ENCODE measurements at regions not wholly inside any gene's neighbourhood (a gene's known extent, or its start where the extent isn't known, plus 50 kb on each side); places are given as distances from the start of the nearest gene placed in this dataset.

DNA sequence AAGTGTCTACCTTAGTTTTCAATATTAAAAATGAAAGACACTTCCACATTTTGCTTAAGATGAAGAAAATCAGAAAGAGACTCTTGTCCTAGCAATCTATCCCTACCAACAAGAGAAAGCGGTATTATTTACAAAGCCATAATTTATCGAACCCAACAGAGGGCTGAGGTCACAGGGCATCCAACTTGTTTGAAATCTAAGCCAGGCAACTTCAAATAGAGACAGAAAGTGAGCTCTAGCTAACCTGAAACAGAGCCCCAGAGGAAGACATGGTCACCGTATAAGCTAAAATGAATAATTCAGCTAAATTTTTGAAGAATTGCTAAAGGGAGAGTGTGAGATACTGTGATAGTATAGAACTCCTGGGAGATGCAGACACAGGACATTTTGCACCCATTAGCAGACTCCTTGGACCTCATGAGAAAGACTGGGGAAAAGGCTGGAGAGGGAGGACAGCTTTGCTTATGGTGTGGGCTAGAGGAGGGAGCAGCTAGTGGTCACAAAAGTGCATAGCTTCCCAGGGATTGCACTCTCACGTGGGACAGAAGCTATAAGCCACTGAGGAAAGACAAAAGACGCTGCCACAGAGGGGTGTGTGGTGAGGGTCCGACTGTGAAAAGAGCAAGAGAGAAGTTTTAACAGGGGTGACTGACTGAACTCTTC is 624.2 kb upstream of the GRIN3A start:
- Histone ChIP-seq H3K27me3 (ENCODE audit: control insufficient read depth, insufficient read depth, low read length) (no peaks in the 10 kb centered on the region), H2AFZ (ENCODE audit: low read length) (no peak overlapping the region), H4K20me1 (ENCODE audit: control insufficient read depth, extremely low read depth, insufficient read depth, low read length) (no peaks in the 10 kb centered on the region), H3K9me3 (ENCODE audit: control insufficient read depth, insufficient read depth, low read depth, low read length) (no peaks in the 10 kb centered on the region), H3K79me2 (ENCODE audit: control insufficient read depth, insufficient read depth, low read length) (no peaks in the 10 kb centered on the region), H3K36me3 (ENCODE audit: control insufficient read depth, insufficient read depth, low read length) (no peaks in the 10 kb centered on the region), H3K4me2 (ENCODE audit: extremely low read depth, insufficient read depth, low read length) (no peak overlapping the region), H3K9ac (ENCODE audit: insufficient read depth, low read length) (no peak overlapping the region), H3K4me1 (ENCODE audit: control insufficient read depth, extremely low read depth, insufficient read depth, low read length) (no peaks in the 10 kb centered on the region), H3K27ac (ENCODE audit: insufficient read depth, low read length) (no peak overlapping the region), H3K4me3 (replicated peaks in 1 of 4; ENCODE audit: control extremely low read depth in 1 of 4, insufficient read depth in 1 of 4, low read depth in 3 of 4, low read length in 4 of 4) (no peak overlapping the region)
- no peak for TF ChIP-seq EZH2 (IDR thresholded peaks at IDR 0.05; ENCODE audit: low read length, missing control alignments)
- TF ChIP-seq, protein P1, sequence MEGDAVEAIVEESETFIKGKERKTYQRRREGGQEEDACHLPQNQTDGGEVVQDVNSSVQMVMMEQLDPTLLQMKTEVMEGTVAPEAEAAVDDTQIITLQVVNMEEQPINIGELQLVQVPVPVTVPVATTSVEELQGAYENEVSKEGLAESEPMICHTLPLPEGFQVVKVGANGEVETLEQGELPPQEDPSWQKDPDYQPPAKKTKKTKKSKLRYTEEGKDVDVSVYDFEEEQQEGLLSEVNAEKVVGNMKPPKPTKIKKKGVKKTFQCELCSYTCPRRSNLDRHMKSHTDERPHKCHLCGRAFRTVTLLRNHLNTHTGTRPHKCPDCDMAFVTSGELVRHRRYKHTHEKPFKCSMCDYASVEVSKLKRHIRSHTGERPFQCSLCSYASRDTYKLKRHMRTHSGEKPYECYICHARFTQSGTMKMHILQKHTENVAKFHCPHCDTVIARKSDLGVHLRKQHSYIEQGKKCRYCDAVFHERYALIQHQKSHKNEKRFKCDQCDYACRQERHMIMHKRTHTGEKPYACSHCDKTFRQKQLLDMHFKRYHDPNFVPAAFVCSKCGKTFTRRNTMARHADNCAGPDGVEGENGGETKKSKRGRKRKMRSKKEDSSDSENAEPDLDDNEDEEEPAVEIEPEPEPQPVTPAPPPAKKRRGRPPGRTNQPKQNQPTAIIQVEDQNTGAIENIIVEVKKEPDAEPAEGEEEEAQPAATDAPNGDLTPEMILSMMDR (conservative IDR thresholded peaks at IDR 0.05 in 1 of 2, IDR thresholded peaks at IDR 0.05 in 1 of 2; ENCODE audit: low read depth in 1 of 2, low read length in 2 of 2), result no peak
- no peak for DNase-seq (ENCODE audit: low read depth in 2 of 2)

DNA sequence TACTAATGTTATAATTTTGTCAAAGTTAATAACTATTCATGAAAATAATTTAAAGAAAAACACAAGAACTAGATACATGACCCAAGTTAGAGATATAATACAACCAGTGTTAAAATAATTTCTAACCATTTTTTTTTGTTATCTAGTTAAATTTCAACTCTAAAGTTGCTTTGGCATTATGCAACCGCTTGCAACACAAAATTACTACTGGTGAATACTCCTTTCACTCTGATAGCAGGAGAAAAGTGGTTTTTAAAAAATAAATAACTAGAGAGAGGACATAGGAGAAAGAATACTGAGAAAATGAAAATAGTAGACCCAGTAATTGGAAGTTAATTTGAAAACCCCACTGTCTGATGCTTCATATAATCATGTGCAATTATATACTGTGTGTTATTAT is 622.4 kb upstream of the GRIN3A start:
- Histone ChIP-seq H3K9me3 (ENCODE audit: control insufficient read depth, insufficient read depth, low read depth, low read length) (no peaks in the 10 kb centered on the region), H3K27ac (ENCODE audit: insufficient read depth, low read length) (no peak overlapping the region)
- TF ChIP-seq, protein P1 (conservative IDR thresholded peaks at IDR 0.05 in 1 of 2, IDR thresholded peaks at IDR 0.05 in 1 of 2; ENCODE audit: low read depth in 1 of 2, low read length in 2 of 2), result no peak
- TF ChIP-seq EZH2 (IDR thresholded peaks at IDR 0.05; ENCODE audit: low read length, missing control alignments), result no peak

DNA sequence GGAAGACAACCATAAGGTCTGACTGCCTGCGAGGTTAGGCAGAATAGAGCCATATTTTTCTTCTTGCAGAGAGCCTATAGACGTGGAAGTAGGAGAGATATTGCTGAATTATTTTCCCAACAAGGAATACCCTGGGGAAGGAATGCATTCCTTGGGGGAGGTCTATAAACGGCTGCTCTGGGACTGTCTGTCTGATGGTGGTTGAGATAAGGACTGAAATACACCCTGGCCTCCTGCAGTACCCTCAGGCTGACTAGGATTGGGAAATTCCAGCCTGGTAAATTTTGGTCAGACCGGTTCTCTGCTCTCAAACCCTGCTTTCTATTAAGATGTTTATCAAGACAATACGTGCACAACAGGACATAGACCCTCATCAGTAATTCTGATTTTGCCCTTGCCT is 617.5 kb upstream of the GRIN3A start:
- no peaks in the 10 kb centered on the region for H3K4me1 ChIP-seq (ENCODE audit: control insufficient read depth, extremely low read depth, insufficient read depth, low read length)

More for the DNA sequence above, 622.4 kb upstream of the GRIN3A start:
- Histone ChIP-seq H3K36me3 (ENCODE audit: control insufficient read depth, insufficient read depth, low read length) (no peaks in the 10 kb centered on the region), H3K4me3 (replicated peaks in 1 of 4; ENCODE audit: control extremely low read depth in 1 of 4, insufficient read depth in 1 of 4, low read depth in 3 of 4, low read length in 4 of 4) (no peak overlapping the region), H3K27me3 (ENCODE audit: control insufficient read depth, insufficient read depth, low read length) (no peaks in the 10 kb centered on the region), H3K9ac (ENCODE audit: insufficient read depth, low read length) (no peak overlapping the region), H4K20me1 (ENCODE audit: control insufficient read depth, extremely low read depth, insufficient read depth, low read length) (no peaks in the 10 kb centered on the region), H3K79me2 (ENCODE audit: control insufficient read depth, insufficient read depth, low read length) (no peaks in the 10 kb centered on the region), H2AFZ (ENCODE audit: low read length) (no peak overlapping the region), H3K4me2 (ENCODE audit: extremely low read depth, insufficient read depth, low read length) (no peak overlapping the region), H3K4me1 (ENCODE audit: control insufficient read depth, extremely low read depth, insufficient read depth, low read length) (no peaks in the 10 kb centered on the region)
- no peak for DNase-seq (ENCODE audit: low read depth in 2 of 2)

More for the DNA sequence above, 617.5 kb upstream of the GRIN3A start:
- Histone ChIP-seq H4K20me1 (ENCODE audit: control insufficient read depth, extremely low read depth, insufficient read depth, low read length) (no peaks in the 10 kb centered on the region), H3K9me3 (ENCODE audit: control insufficient read depth, insufficient read depth, low read depth, low read length) (no peaks in the 10 kb centered on the region), H3K4me3 (replicated peaks in 1 of 4; ENCODE audit: control extremely low read depth in 1 of 4, insufficient read depth in 1 of 4, low read depth in 3 of 4, low read length in 4 of 4) (no peak overlapping the region), H3K36me3 (ENCODE audit: control insufficient read depth, insufficient read depth, low read length) (no peaks in the 10 kb centered on the region), H3K79me2 (ENCODE audit: control insufficient read depth, insufficient read depth, low read length) (no peaks in the 10 kb centered on the region), H3K27ac (ENCODE audit: insufficient read depth, low read length) (no peak overlapping the region), H2AFZ (ENCODE audit: low read length) (no peak overlapping the region), H3K27me3 (ENCODE audit: control insufficient read depth, insufficient read depth, low read length) (no peaks in the 10 kb centered on the region), H3K9ac (ENCODE audit: insufficient read depth, low read length) (no peak overlapping the region), H3K4me2 (ENCODE audit: extremely low read depth, insufficient read depth, low read length) (no peak overlapping the region)
- no peak for DNase-seq (ENCODE audit: low read depth in 2 of 2)
- TF ChIP-seq, protein P1 (conservative IDR thresholded peaks at IDR 0.05 in 1 of 2, IDR thresholded peaks at IDR 0.05 in 1 of 2; ENCODE audit: low read depth in 1 of 2, low read length in 2 of 2), result no peak
- no peak for TF ChIP-seq EZH2 (IDR thresholded peaks at IDR 0.05; ENCODE audit: low read length, missing control alignments)

All from fibroblast of lung (primary cell).